ENCODE measurements at regions not wholly inside any gene's neighbourhood (a gene's known extent, or its start where the extent isn't known, plus 50 kb on each side); places are given as distances from the start of the nearest gene placed in this dataset.

DNA sequence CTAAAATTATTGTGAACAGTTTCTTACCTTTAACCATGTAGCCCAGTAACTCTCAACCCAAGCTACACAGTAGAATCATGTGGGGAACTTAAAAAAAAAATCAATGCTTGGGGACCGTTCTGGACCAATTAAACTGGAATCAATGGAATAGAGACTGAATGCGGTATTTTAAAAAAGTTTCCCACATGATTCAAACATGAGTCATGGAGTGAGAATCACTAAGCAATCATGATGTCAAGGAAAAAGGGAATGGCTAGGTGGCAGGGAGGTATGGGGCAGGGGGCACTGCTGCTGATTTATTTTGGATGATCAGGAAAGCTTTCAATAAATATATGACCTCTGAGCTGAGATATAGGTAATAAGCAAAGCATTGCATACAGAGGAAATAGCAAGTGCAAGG, 250.5 kb upstream of the RORA start:
- DNase-seq (ENCODE audit: low read depth) = no peak

DNA sequence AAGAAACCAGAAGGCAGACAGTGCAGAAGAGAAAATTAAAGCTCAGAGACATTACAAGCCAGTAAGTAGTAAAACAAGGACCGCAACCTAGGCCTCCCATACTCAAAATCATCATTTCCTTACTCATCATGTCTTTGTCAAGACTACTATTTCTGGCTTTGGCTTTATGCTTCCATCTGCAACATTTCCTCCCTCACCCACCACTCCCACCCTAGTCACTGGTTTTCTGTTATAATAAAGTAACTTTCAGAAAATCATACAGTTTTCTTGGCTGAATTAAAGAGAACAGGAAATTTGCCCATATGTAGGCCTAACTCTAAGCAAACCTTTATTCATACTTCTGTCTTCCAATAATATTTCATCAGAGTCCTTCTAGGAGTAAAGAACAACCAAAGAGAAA, 247.6 kb upstream of the RORA start:
- DNase-seq (ENCODE audit: low read depth) = no peak

DNA sequence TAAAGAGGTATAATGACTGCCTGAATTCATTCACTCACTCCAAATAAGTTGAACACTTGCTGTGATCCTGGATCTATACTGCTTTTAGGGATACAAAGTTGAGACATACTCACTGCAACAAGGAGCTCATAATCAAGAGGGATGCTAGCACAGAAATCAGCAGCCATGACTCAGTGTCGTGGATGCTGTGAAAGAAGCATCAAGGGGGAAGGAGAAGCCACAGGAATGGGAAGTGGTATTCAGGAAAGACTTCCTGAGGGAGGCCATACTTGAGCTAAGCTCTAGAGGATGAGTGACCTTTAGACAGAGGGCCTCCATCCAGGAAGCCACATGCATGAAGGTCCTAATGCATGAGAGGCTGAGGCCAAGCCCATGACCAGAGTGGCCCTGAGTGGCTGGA, 245.7 kb upstream of the RORA start:
- no peak for DNase-seq (ENCODE audit: low read depth)

DNA sequence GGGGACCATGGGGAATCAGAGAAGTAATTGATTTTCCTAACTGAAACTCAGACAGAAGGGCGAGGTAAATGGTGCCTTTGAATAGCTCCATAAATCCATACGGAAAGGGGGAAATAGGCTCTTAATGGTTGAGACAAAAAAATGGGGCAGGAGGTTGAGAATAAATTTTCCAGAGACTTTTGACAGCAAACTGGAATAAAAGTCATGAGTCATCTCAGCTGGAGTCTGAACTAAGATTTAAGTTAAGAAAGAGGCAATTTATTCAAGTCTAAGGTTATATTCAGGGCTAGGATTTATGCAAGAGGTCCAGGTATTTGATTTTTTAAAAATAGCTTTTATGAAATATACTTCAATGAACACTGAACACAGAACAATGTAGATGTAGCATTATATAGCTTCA, 238.7 kb upstream of the RORA start:
- no peak for DNase-seq (ENCODE audit: low read depth)

DNA sequence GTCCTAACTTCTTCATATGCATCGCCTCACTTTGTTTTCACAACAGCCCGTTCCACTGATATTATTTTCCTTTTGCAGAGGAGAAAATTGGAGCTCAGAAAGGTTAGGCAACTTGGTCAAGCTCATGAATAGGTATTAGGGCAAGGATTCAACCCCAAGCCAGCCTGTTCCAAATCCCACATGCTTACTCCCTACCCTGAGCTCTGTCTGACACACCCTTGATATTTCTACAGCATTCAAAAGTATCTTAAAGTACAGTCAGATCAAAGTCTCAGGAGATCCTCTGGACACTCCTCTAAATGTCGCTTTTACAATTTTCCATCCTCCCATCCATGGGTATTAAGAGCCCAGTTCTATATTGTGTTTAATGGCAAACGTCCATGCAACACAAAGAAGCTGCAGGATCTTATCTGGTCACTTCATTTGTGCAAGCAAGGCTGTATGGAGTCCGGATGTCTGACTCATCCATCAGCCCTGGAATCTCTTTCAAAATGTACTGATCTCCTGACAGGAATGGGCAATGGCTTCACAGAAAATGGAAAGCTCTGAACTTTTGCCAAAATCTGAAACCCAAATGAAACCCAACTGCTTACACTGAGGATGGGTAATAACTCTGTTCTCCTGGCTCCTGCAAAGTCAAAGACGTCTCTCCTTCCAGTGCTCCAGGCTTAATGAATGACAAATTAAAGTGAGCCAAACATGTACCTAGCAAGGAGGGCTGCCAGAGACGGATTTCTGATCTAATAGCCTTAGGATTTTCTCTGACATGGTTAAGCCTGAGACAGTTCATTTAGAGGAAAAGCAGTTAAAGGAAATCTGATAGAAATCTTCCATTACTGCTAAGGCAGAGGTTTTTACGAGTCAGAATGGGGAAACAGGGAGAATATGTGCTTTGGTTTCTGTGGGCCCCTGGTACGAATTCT, 230.9 kb upstream of the RORA start:
- DNase-seq (ENCODE audit: low read depth) = peak; percentile 23

DNA sequence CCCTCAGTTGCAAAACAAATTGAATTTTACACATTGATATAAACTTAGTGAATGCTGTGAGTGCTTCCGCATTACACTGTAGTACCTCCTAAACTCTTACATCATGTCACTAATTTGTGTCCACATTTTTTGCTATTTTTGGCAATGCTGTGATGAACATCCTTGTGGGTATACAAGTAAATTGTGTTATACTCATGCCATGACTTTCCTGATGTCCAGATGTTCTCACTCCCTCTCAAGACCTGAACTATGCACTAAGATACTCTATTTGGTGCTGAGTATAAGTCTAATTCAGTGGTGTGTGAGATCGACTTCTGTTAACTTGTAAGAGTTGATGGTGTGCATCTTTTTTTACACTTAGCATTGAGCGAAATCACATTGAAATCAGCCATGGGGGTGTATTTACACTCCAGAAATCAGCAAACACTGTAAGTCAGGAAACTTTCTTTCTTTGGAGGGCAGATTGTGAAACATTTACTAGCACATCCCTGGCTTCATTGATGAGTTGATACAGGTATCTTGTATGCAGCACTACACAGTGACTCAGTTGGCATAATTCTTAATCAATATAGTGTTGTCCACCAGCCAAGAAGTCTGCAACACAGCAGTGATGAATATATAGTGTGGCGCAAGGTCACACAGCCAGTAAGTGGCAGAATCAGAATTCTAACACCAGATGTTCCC, 228.1 kb upstream of the RORA start:
- no peak for DNase-seq (ENCODE audit: low read depth)

DNA sequence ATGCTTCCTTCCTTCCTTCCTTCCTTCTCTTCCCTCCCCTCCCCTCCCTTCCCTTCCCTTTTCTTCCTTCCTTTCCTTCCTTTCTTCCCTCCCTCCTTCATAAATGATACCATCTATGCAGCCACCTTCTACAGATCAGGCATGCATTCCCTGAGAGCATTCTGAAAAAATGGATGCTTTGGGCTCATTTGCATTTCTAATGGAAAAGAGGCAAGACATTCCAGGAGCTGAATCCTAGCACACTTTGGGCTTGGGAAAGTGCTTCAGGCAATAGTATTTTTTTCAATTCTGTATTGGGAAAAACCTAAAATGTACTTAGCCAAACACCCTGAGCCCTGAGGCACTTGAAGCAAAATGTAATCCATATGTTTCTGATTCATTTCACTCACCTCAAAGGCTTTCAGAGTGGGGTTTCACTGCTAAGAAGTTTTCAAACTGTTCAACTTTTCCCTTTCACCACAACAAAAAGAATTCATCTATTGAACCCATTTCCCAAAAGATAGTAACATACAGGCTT, 220.1 kb upstream of the RORA start:
- DNase-seq (ENCODE audit: low read depth) = no peak

DNA sequence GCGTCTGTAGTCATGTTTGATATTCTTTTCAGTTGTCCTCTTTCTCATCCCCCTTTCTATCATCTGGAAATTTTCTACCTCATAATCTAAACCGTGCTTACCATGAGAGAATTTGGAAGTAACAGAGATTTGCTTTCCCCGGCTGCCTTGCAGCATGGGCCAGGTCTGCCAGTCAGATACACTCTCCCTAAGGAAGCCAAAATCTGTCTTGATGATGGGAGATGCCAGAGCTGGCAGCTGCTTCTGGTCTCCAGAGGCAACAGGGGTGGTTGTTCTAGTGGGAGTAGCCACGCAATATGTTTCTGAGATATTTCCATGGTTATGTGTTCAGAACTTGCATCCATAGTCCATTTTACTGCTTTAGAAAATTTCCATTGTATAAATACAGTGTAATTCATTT, 218.9 kb upstream of the RORA start:
- no peak for DNase-seq (ENCODE audit: low read depth)

DNA sequence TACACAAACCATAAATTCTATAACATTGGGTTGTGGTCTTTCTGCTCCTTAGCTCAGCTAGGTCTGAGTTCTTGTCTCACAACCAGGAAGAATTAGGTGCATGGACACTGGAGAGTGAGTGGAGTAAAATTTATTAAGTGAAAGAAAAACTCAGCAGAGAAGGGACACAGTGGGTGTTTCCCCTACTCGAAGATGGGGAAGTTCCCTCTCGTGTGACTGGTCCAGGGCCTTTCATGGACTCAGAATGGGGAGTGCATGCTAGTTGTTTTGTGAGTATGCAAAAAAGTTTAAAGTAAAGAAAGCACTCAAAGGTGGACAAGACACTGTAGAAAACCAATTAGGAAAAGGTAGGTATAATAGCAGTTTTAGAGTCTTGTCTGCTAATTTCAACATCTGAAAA, 215.5 kb upstream of the RORA start:
- no peak for DNase-seq (ENCODE audit: low read depth)

DNA sequence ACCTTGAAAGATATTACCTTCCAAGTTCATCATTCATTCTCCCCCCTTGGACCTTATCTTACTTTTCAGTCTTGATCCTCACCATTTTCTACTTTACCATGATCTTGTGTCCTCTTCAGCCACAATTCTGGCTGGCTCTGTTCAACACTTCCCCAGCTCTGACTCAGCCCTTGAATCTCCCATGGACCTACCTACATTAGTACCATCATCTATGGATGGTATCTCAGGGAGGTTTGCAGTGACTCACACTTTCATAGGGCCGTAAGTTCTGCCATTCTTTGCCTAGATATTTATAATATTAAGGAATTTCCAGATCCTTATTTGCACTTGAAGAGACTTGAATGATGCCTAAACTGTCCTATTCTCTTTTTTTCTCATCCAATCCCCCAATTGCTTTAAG, 213.7 kb upstream of the RORA start:
- DNase-seq (ENCODE audit: low read depth) = no peak

DNA sequence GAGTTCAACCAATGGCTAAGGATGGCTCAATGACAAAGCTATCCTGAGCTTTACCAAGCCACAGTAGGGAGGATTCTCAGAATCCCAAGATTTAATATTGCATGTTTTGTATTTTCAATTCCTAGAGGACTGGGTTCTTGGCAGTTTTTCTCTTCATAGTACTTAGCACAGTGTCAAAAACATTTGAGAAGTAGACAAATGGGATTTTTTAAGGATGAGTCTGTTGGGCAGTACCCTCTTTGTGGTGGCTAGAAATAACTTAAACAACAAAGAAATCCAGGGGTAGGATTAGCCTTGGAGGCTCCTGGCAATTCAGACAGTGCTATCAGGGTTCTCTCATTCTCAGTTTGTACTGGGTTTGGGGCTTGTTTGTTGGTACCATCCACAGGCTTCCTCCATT, 212.8 kb upstream of the RORA start:
- no peak for DNase-seq (ENCODE audit: low read depth)

DNA sequence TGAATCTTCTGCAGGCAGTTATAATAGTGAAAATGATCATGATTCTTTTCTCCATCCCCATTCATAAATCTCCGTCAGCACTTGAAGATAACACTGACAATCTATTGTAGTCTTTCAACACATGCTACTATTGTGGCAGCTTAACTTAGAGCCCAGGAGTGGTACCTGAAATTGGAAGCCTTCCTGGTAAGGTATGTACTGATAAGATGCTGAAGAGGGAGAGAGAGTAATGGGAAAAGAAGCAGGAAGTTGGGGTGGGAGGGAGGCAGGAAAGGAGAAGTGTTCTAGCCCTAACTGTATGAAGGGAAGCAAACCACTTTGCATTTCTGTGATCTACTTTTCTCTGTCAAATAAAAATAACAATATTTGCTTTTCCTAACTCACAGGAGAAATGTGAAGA, 197.4 kb upstream of the RORA start:
- no peak for DNase-seq (ENCODE audit: low read depth)

DNA sequence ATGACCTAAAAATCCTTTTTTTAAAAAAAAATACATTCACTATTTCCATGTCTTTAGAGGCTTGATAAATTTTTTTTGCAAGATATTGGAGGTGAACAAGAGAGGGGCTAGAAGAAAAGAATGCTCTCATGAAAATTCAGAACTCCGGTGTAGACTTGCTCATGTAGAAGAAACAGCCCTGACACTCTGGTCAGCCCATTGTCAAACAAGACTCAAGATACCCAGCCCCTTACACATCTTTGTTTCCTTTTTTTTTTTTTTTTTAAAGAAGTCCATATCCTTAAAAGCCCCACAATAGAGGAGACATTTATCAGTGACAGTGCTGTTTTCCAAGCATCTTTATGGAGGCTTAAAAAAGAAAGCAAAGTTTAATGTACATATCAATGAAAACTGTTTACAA, 196.8 kb upstream of the RORA start:
- no peak for DNase-seq (ENCODE audit: low read depth)

DNA sequence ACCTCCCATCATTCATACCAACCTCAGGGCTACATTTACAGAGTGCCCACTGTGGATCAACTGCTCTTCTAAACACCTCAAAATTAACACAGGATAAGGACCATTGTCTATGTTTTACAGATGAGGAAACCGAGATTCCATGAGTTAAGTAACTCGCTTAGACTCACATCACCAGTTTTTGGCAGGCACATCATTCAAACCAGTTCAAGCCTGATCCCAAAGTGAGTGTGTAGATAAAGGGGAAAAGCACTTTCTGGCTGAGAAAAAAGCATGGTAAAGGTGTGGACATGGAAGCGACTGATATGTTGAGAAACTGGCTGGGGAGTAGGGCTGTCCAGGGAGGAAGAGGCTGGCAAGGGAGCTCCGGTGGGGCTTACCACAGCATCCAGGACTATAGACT, 193.7 kb upstream of the RORA start:
- no peak for DNase-seq (ENCODE audit: low read depth)

DNA sequence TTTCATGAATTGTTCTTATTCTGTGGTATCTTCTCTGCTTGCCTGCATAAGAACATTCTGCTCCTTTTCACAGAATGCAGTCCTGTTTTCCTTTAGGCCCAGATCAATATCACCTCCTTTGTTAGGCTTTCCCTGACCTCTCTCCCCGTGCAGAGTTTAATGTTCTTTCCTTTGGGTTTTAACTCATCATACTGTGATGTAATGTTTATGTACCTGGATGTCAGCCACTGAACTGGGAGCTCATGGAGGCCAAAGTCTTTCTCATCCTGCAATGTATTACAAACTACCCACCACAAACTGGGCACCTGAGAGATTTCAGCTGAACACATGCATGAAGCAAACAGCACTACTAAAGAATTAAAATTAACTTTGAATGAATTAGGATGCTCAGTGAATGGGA, 192.8 kb upstream of the RORA start:
- no peak for DNase-seq (ENCODE audit: low read depth)

DNA sequence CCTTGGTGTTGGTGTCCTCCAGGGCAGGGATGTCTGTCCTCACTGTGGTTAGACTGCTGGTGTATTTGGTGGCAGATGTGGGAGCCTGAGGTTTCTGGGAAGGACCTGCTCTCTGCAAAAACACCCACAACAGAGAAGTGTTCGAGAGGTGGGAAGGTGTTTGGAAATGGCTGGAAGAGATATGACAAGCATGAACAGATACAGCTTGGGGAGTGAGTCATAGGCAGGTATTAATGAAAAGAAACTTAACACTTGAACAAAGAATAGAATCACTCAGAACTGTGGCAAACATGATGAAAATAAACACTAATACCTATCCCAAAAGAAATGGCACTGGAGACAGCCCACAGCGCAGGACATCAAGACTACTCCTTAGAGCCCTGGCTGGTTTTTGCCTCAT, 192.4 kb upstream of the RORA start:
- DNase-seq (ENCODE audit: low read depth) = no peak

DNA sequence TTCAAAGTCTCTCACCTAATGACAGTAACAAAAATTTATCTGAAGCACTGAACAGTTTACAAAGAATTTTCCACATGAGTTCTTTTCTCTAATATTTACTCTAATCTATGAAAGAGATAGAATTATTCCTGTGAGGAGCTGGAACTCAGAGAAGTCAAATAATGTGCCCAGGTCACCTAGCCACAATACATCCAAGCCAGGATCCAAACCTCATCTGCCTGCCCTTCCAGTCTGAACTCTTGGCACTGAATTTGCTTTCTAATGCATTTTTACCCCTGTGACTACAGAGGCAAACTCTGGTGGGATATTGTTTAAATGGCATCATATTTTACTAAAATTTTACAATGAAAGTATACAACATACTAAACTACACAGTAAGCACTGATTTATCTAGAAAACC, 191.4 kb upstream of the RORA start:
- DNase-seq (ENCODE audit: low read depth) = no peak

DNA sequence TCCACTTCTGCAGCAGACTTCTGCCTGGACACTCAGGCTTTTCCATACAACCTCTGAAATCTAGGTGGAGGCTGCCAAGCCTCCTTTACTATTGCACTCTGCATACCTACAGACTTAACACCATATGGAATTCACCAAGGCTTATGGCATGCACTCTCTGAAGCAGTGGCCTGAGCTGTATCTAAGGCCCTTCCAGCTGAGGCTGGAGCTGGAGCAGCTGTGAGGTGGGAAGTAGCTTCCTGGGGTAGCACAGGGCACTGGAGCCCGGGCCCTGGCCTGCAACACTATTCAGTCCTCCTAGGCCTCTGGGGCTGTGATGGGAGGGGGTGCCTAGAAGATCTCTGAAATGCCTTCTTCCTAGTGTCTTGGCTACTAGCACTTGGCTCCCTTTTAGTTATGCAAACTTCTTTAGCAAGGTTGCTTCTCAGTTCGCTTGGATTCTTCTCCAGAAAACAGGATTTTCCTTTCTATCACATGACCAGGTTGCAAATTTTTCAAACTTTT, 186.6 kb upstream of the RORA start:
- no peak for DNase-seq (ENCODE audit: low read depth)

DNA sequence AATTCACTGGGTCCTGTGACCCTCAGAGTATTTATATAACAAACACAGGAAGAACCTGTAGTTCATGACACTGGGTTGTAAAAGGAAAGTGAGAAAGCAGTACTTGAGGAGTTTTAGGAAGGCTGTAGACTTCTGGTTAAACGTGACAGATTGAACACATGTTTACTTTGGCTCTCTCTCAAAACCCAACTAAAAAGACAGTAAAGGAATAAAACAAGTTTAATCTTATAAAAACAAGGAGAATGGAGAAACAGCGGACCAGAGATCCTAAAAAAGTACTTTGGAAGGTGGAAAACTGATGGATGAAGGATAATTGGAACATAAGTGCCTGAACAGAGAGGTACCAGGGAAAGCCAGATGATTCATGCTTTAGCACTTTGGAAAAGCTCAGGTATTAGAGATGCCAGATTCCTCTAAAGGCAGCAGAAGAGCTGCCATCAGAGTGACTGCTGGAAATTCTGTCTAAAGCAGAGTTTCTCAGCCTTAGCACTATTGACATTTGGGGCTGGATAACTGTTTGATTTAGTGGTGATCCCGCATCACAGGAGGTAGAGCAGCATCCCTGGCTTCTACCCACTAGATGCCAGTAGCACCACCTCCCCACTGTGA, 182.9 kb upstream of the RORA start:
- DNase-seq (ENCODE audit: low read depth) = no peak

DNA sequence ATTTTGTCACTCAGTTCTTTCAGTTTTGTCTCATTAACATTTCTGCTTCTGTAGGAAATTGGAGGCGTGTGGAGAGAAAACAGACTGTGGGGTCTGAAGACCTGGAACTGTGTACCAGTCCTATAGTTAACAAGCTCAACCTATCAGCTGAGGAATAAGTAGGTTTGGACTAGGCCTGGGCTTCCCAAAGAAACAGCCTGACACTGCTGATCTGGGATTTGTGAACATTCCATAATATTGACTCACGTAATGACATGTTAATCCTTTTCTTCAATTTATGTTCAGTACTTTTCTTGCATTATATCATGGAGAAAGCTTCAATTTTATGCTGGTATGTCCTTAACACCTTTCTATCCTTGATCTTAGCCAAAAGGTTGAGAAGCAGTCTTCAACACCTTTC, 181.6 kb upstream of the RORA start:
- no peak for DNase-seq (ENCODE audit: low read depth)

DNA sequence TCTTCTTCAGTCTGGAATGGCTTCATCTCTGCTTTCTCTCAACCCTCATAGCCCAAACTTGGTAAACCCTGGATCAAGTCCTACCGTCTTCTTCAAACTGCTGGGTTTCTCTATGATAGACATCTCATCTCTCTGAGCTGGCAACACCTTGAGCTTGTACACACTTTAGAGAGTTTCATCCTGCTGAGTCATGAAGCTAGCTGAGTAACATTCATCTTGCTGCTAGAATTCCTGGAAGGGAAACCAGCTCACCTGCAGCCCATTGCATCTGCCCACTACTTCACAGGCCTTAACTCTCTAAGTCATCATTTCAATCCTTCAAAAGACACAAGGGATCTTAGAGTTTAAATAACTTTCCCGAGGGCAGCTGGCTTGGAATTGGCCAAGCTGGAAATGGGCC, 175.5 kb upstream of the RORA start:
- no peak for DNase-seq (ENCODE audit: low read depth)

DNA sequence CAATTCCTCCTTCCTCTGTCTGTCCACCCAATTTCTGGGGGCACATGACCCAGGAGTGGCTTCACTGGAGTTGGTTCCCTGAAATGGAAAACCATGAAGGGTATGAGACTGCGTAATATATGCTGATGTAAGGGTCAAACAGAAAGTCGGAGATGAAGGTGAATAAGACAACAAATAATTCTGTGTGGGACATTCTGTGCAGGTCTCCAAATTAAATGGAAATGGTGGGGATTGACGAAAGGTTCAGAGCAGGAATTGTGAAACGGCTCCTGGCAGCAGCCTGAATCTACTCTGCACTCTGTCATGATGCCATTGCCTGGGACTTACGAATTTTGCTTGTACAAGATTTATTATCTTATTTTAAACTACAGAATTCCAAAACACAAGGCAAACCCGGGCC, 174.8 kb upstream of the RORA start:
- DNase-seq (ENCODE audit: low read depth) = no peak
